Liver (tissue), 8 donors: ENCODE measurements at regions not wholly inside any gene's neighbourhood (a gene's known extent, or its start where the extent isn't known, plus 50 kb on each side); places are given as distances from the start of the nearest gene placed in this dataset.

Experiments used
- DNase-seq: peaks from one replicate; pipeline ENCODE4 v3.0.0-alpha.2; 2017; ENCODE audit warnings: low spot score
- H3K27ac ChIP-seq, 2 donors: one replicate each; pipeline ENCODE4 v1.7.0; 2013; ENCODE audit warnings: inconsistent platforms in 2 of 2, low read length in 2 of 2, control low read depth in 1 of 2, low read depth in 1 of 2, mild to moderate bottlenecking in 1 of 2
- H3K27me3 ChIP-seq, 4 donors: one replicate each; pipeline versions ENCODE4 v1.6.1 to v1.7.0; 2013; ENCODE audit warnings: low read length in 3 of 4, inconsistent platforms in 1 of 4, mild to moderate bottlenecking in 1 of 4, moderate library complexity in 1 of 4; ENCODE audit not compliant: control insufficient read depth in 4 of 4, insufficient read depth in 4 of 4
- H3K36me3 ChIP-seq, 4 donors: one replicate each; pipeline versions ENCODE4 v1.6.1 to v1.7.0; 2013; ENCODE audit warnings: low read length in 3 of 4, mild to moderate bottlenecking in 3 of 4, low read depth in 1 of 4, moderate library complexity in 1 of 4; ENCODE audit not compliant: control insufficient read depth in 4 of 4, insufficient read depth in 3 of 4
- H3K4me1 ChIP-seq, 4 donors: one replicate each; pipeline versions ENCODE4 v1.6.1 to v1.7.0; 2013; ENCODE audit warnings: low read length in 3 of 4, mild to moderate bottlenecking in 3 of 4, moderate library complexity in 1 of 4; ENCODE audit not compliant: control insufficient read depth in 4 of 4, insufficient read depth in 4 of 4
- H3K4me3 ChIP-seq, 3 donors: one replicate each; pipeline versions ENCODE4 v1.6.1 to v1.7.0; 2013; ENCODE audit warnings: low read length in 3 of 3, control low read depth in 1 of 3, low read depth in 1 of 3, mild to moderate bottlenecking in 1 of 3
- H3K9ac ChIP-seq, 2 donors: one replicate each; pipeline ENCODE4 v1.7.0; 2013; ENCODE audit warnings: low read length in 2 of 2, mild to moderate bottlenecking in 2 of 2, moderate library complexity in 2 of 2, control low read depth in 1 of 2, low read depth in 1 of 2
- H3K9me3 ChIP-seq, 4 donors: one replicate each; pipeline versions ENCODE4 v1.6.1 to v1.7.0; 2013; ENCODE audit warnings: low read length in 3 of 4; ENCODE audit not compliant: control insufficient read depth in 4 of 4
- ATF3 ChIP-seq: IDR thresholded peaks from 2 replicates; pipeline ENCODE4 v1.6.1; 2016; ENCODE audit warnings: antibody characterized with exemption
- CTCF ChIP-seq: fragments of 150-350 bp; IDR thresholded peaks from 2 replicates; pipeline ENCODE4 v1.5.1; 2017; ENCODE audit warnings: improper control_type of control experiment, low read depth, low read length; ENCODE audit not compliant: missing input control
- EGR1 ChIP-seq, 2 donors: IDR thresholded peaks; 2 replicates each; pipeline ENCODE4 v1.6.1; 2016 to 2018; ENCODE audit warnings: antibody characterized with exemption in 2 of 2, low read depth in 2 of 2
- FOXA1 ChIP-seq: IDR thresholded peaks from 2 replicates; pipeline ENCODE4 v1.6.1; 2016; ENCODE audit warnings: antibody characterized with exemption
- FOXA2 ChIP-seq: IDR thresholded peaks from 2 replicates; pipeline ENCODE4 v1.6.1; 2016; ENCODE audit warnings: antibody characterized with exemption
- GABPA ChIP-seq, 2 donors: IDR thresholded peaks in 1 of 2; conservative IDR thresholded peaks in 1 of 2; 2 replicates each; pipeline ENCODE4 v1.6.1; 2016; ENCODE audit warnings: antibody characterized with exemption in 2 of 2, mild to moderate bottlenecking in 1 of 2, moderate library complexity in 1 of 2
- HNF4A ChIP-seq, 2 donors: conservative IDR thresholded peaks; 2 replicates each; pipeline ENCODE4 v1.6.1; 2016; ENCODE audit warnings: antibody characterized with exemption in 2 of 2, mild to moderate bottlenecking in 2 of 2
- HNF4G ChIP-seq: IDR thresholded peaks from 2 replicates; pipeline ENCODE4 v1.6.1; 2016; ENCODE audit warnings: antibody characterized with exemption
- JUND ChIP-seq, 2 donors: IDR thresholded peaks; 2 replicates each; pipeline ENCODE4 v1.6.1; 2016; ENCODE audit warnings: antibody characterized with exemption in 2 of 2
- MAX ChIP-seq: IDR thresholded peaks from 2 replicates; pipeline ENCODE4 v1.6.1; 2016; ENCODE audit warnings: antibody characterized with exemption
- NR2F2 ChIP-seq: IDR thresholded peaks from 2 replicates; pipeline ENCODE4 v1.6.1; 2016; ENCODE audit warnings: antibody characterized with exemption
- RAD21 ChIP-seq, 2 donors: IDR thresholded peaks; 2 replicates each; pipeline ENCODE4 v1.6.1; 2016; ENCODE audit warnings: antibody characterized with exemption in 2 of 2, mild to moderate bottlenecking in 2 of 2
- REST ChIP-seq: IDR thresholded peaks from 2 replicates; pipeline ENCODE4 v1.6.1; 2016; ENCODE audit warnings: antibody characterized with exemption, mild to moderate bottlenecking
- RXRA ChIP-seq, 2 donors: IDR thresholded peaks; 2 replicates each; pipeline ENCODE4 v1.6.1; 2017 to 2018; ENCODE audit warnings: antibody characterized with exemption in 2 of 2, mild to moderate bottlenecking in 1 of 2
- SP1 ChIP-seq: IDR thresholded peaks from 2 replicates; pipeline ENCODE4 v1.6.1; 2018; ENCODE audit warnings: antibody characterized with exemption, mild to moderate bottlenecking
- TAF1 ChIP-seq: conservative IDR thresholded peaks from 2 replicates; pipeline ENCODE4 v1.6.1; 2016; ENCODE audit warnings: antibody characterized with exemption, mild to moderate bottlenecking
- YY1 ChIP-seq: IDR thresholded peaks from 2 replicates; pipeline ENCODE4 v1.6.1; 2016; ENCODE audit warnings: antibody characterized with exemption, mild to moderate bottlenecking
- ZBTB33 ChIP-seq: IDR thresholded peaks from 2 replicates; pipeline ENCODE4 v1.6.1; 2016; ENCODE audit warnings: antibody characterized with exemption
- WGBS: extraction: QIAGEN DNeasy Blood & Tissue Kit; methylation state at CpG from one replicate; pipeline ENCODE4 v1.1.7; 2013; 5-methylcytosine and 5-hydroxymethylcytosine counted together
- donor health status: healthy.
- donor health status: healthy.
- donor health status: healthy.
- donor health status: healthy.
- donor health status: healthy.

- no peaks in the 10 kb centered on the region for H3K27me3 ChIP-seq
- H3K9ac ChIP-seq: no peak overlapping the region
- peaks cover 0 to 4% (median 2%) of the 10 kb centered on the region in 4 donors for H3K4me1 ChIP-seq
- 59% methylated on average over 3 of the region's 3 CpGs for WGBS
- H3K36me3 ChIP-seq: no peaks in the 10 kb centered on the region
- TF ChIP-seq JUND (IDR thresholded peaks at IDR 0.05) (no peak), RAD21 (IDR thresholded peaks at IDR 0.05) (no peak), TAF1 (no peak), RXRA (IDR thresholded peaks at IDR 0.05) (no peak), SP1 (no peak), ZBTB33 (no peak), CTCF (no peak), EGR1 (IDR thresholded peaks at IDR 0.05; ENCODE audit: low read depth in 2 of 2) (no peak), MAX (no peak), HNF4G (no peak), HNF4A (conservative IDR thresholded peaks at IDR 0.05) (no peak), FOXA1 (no peak), NR2F2 (no peak), YY1 (no peak), FOXA2 (no peak), ATF3 (no peak), REST (no peak), GABPA (IDR thresholded peaks at IDR 0.05 in 1 of 2, conservative IDR thresholded peaks at IDR 0.05 in 1 of 2) (no peak)
- no peaks in the 10 kb centered on the region for H3K9me3 ChIP-seq
- DNase-seq: no peak
- no peak overlapping the region for H3K4me3 ChIP-seq
- H3K27ac ChIP-seq: no peak overlapping the region
These were observed 58.9 kb upstream of the NXF3 start for GRCh38 chrX:103151799-103152198.

- no peaks in the 10 kb centered on the region for H3K36me3 ChIP-seq
- H3K4me3 ChIP-seq: no peak overlapping the region
- no peak overlapping the region for H3K9ac ChIP-seq
- H3K4me1 ChIP-seq: peaks cover 0 to 4% (median 2%) of the 10 kb centered on the region in 4 donors
- no peaks in the 10 kb centered on the region for H3K9me3 ChIP-seq
- no peak overlapping the region for H3K27ac ChIP-seq
- H3K27me3 ChIP-seq: no peaks in the 10 kb centered on the region
- DNase-seq: no peak
- peak in 1 of 2 donors; percentile 48 for TF ChIP-seq JUND (IDR thresholded peaks at IDR 0.05)
- no peak for TF ChIP-seq EGR1 (IDR thresholded peaks at IDR 0.05; ENCODE audit: low read depth in 2 of 2)
- TF ChIP-seq HNF4A (conservative IDR thresholded peaks at IDR 0.05): peak; percentile 84 to 88
- peak; percentile 81 for TF ChIP-seq YY1
- TF ChIP-seq CTCF: no peak
- TF ChIP-seq HNF4G: peak; percentile 44
- no peak for TF ChIP-seq NR2F2
- peak; percentile 31 for TF ChIP-seq SP1
- TF ChIP-seq GABPA (IDR thresholded peaks at IDR 0.05 in 1 of 2, conservative IDR thresholded peaks at IDR 0.05 in 1 of 2): no peak
- TF ChIP-seq TAF1: no peak
- TF ChIP-seq REST: peak; percentile 53
- TF ChIP-seq ATF3: no peak
These were observed 56.7 kb upstream of the NXF3 start for GRCh38 chrX:103149652-103150051.
